Activated naive CD4-positive, alpha-beta T cell treated with anti-CD3 and anti-CD28 coated beads, Interleukin-2, amount 50 U/mL, for 24 hours (primary cell): ENCODE measurements at regions not wholly inside any gene's neighbourhood (a gene's known extent, or its start where the extent isn't known, plus 50 kb on each side); places are given as distances from the start of the nearest gene placed in this dataset.

Experiments
- H3K27ac Mint-ChIP-seq: one replicate; pipeline ENCODE4 v1.8.0; 2021; ENCODE audit warnings: mild to moderate bottlenecking, mixed read lengths
- H3K27me3 Mint-ChIP-seq: one replicate; pipeline ENCODE4 v1.8.0; 2021; ENCODE audit warnings: mixed read lengths
- H3K36me3 Mint-ChIP-seq: one replicate; pipeline ENCODE4 v1.8.0; 2021; ENCODE audit warnings: mixed read lengths
- H3K4me1 Mint-ChIP-seq: one replicate; pipeline ENCODE4 v1.8.0; 2021; ENCODE audit warnings: mixed read lengths
- H3K4me3 Mint-ChIP-seq: one replicate; pipeline ENCODE4 v1.8.0; 2021; ENCODE audit warnings: mild to moderate bottlenecking, mixed read lengths
- H3K9me3 Mint-ChIP-seq: one replicate; pipeline ENCODE4 v1.8.0; 2021; ENCODE audit warnings: mixed read lengths

DNA sequence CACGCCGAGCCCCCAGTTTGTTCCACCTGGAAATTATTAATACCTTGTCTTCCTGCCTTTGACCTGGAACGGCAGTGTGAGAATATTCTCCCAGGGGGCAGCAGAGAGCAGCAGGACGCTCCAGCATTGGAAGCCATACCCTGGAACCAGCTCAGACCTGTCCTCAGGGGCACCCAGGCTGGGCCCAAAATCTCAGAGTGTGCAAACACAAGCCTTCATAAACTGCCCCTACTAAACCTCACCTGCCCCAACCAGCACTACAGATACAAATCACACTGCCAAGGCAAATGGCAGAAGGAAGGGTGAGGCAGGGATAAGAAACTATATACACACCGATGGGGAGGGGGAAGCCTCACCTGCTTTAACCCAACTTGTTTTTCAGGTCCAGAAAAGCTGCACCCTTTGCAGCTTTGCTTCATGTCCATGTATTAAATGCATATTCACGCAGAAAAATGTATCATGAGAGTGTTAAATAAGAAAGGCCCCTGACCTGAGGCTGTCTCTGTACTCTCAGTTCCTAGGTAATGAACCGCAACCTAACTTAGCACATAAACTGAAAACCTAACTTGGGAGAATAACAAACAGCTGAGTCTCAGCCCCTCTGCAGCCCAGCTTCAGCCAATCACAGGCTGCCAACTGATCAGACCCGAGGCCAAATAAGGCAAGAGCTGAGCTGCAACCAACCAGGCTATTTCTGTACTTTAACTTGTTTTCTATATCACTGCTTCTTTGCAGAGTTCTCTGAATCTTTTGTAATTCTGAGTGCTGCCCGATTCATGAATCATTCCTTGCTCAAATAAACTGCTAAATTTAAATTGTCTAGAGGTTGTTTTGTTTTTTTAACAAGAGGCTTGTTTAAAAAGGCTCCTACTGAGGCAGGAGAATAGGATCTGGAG is 130.1 kb downstream of the SPTSSA start:
- Mint-ChIP-seq H3K36me3 (no peaks in the 10 kb centered on the region), H3K4me1 (peaks cover 9% of the 10 kb centered on the region), H3K27me3 (no peaks in the 10 kb centered on the region), H3K9me3 (no peaks in the 10 kb centered on the region), H3K4me3 (no peak overlapping the region), H3K27ac (no peak overlapping the region)

DNA sequence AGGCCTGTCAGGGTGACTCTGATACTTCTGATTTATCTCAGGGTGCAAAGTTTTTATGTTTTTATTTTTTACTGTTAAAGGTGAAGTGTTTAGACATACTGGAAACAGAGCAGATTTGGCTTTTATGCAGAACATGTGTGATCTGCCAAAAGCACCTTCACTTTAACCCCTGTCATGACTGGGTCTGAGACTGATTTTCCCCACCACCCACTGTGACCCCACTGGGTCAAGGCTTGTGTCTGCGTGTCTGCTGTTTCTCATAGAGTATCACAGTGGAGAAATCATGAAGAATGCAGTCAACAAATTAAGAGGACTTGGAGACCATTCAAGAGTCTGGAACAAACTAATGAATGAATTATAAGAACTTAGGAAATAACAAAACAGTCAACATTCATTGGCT is 131.2 kb downstream of the SPTSSA start:
- H3K36me3 Mint-ChIP-seq = no peaks in the 10 kb centered on the region
- no peaks in the 10 kb centered on the region for H3K27me3 Mint-ChIP-seq
- H3K4me1 Mint-ChIP-seq = peaks cover 9% of the 10 kb centered on the region
- no peak overlapping the region for H3K27ac Mint-ChIP-seq
- no peak overlapping the region for H3K4me3 Mint-ChIP-seq
- no peaks in the 10 kb centered on the region for H3K9me3 Mint-ChIP-seq

DNA sequence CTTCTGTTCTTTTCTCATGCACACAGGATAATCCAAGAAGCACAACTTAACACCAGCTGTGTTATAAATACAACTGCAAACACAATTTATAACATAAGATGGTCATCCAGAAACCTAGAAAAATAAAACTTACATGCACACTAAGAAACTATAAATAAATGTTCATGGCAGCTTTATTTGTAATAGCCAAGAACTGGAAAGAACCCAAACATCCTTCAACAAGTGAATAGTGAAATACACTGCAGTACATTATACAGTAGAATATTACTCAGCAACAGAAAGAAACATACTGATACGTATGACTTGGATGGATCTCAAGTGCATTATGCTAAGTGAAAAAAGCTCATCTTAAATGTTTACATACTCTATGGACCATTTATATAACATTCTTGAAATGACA is 132.7 kb downstream of the SPTSSA start:
- Mint-ChIP-seq H3K27ac (no peak overlapping the region), H3K4me1 (peaks cover 9% of the 10 kb centered on the region), H3K9me3 (no peaks in the 10 kb centered on the region), H3K27me3 (no peaks in the 10 kb centered on the region), H3K36me3 (no peaks in the 10 kb centered on the region), H3K4me3 (no peak overlapping the region)

- peaks cover 9% of the 10 kb centered on the region for H3K4me1 Mint-ChIP-seq
- peaks cover 2% of the 10 kb centered on the region for H3K27me3 Mint-ChIP-seq
- H3K4me3 Mint-ChIP-seq = no peak overlapping the region
- no peaks in the 10 kb centered on the region for H3K36me3 Mint-ChIP-seq
- H3K27ac Mint-ChIP-seq = no peak overlapping the region
- no peaks in the 10 kb centered on the region for H3K9me3 Mint-ChIP-seq
Observed at GRCh38 chr14:34328178-34328577, 133.9 kb downstream of the SPTSSA start.

- Mint-ChIP-seq H3K27me3 (peaks cover 3% of the 10 kb centered on the region), H3K4me3 (no peak overlapping the region), H3K4me1 (no peaks in the 10 kb centered on the region), H3K36me3 (no peaks in the 10 kb centered on the region), H3K27ac (no peak overlapping the region), H3K9me3 (no peaks in the 10 kb centered on the region)
Observed at GRCh38 chr14:34325493-34325892, 136.5 kb downstream of the SPTSSA start.

- peaks cover 3% of the 10 kb centered on the region for H3K27me3 Mint-ChIP-seq
- H3K4me3 Mint-ChIP-seq = no peak overlapping the region
- no peaks in the 10 kb centered on the region for H3K36me3 Mint-ChIP-seq
- no peak overlapping the region for H3K27ac Mint-ChIP-seq
- H3K9me3 Mint-ChIP-seq = no peaks in the 10 kb centered on the region
- no peaks in the 10 kb centered on the region for H3K4me1 Mint-ChIP-seq
Observed at GRCh38 chr14:34324363-34324795, 137.7 kb downstream of the SPTSSA start.

- H3K9me3 Mint-ChIP-seq = no peaks in the 10 kb centered on the region
- no peak overlapping the region for H3K27ac Mint-ChIP-seq
- no peak overlapping the region for H3K4me3 Mint-ChIP-seq
- H3K4me1 Mint-ChIP-seq = no peaks in the 10 kb centered on the region
- H3K27me3 Mint-ChIP-seq = peaks cover 3% of the 10 kb centered on the region
- no peaks in the 10 kb centered on the region for H3K36me3 Mint-ChIP-seq
Observed at GRCh38 chr14:34322940-34323418, 139.1 kb downstream of the SPTSSA start.

GRCh38 chr14:34319140-34319539 is 142.9 kb downstream of the SPTSSA start:
- no peaks in the 10 kb centered on the region for H3K4me1 Mint-ChIP-seq
- H3K9me3 Mint-ChIP-seq = no peaks in the 10 kb centered on the region
- H3K27ac Mint-ChIP-seq = no peak overlapping the region
- H3K4me3 Mint-ChIP-seq = no peak overlapping the region
- peaks cover 7% of the 10 kb centered on the region for H3K27me3 Mint-ChIP-seq
- no peaks in the 10 kb centered on the region for H3K36me3 Mint-ChIP-seq

DNA sequence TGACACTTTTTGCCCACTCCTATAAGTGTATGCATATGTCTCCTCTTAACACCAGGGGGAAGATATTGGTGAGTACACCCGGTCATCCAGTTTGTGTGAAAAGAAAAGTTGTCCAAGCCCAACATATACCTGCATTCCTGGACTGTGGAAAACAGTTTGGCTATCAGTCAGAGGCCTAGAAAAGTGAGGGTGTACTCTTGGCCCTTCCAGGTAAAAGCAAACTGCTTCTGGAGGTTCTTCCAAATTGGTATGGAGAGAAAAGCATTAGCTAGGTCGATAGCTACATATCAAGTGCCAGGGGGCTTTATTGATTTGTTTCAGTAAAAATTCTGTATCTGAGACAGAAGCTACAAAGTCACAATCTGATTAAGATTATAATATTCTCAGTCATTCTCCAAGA is 144.0 kb downstream of the SPTSSA start:
- Mint-ChIP-seq H3K27ac (no peak overlapping the region), H3K4me3 (no peak overlapping the region), H3K4me1 (no peaks in the 10 kb centered on the region), H3K27me3 (peaks cover 7% of the 10 kb centered on the region), H3K36me3 (no peaks in the 10 kb centered on the region), H3K9me3 (no peaks in the 10 kb centered on the region)

DNA sequence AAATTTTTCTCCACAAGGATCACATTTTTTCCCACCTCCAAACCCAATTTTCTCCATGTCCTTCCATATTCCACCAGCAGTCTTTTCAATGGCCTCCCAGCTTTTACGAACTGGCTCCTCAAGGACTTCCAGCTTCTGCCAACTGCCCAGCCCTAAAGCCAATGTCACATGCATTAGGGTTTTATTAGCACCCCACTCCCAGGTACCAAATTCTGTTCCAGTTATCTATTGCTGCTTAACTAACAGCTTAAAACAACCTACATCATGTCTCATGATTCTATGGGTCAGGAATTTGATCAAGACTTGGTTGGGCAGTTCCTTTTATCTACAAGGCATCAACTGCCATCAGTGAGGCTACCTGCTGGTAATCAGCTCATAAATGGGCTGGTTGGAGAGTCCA is 151.3 kb downstream of the SPTSSA start:
- H3K4me1 Mint-ChIP-seq = no peaks in the 10 kb centered on the region
- H3K9me3 Mint-ChIP-seq = no peaks in the 10 kb centered on the region
- H3K36me3 Mint-ChIP-seq = no peaks in the 10 kb centered on the region
- H3K27ac Mint-ChIP-seq = no peak overlapping the region
- no peak overlapping the region for H3K4me3 Mint-ChIP-seq
- H3K27me3 Mint-ChIP-seq = peaks cover 15% of the 10 kb centered on the region

GRCh38 chr14:34303811-34304210 is 158.2 kb downstream of the SPTSSA start:
- Mint-ChIP-seq H3K27ac (no peak overlapping the region), H3K27me3 (peaks cover 4% of the 10 kb centered on the region), H3K4me1 (no peaks in the 10 kb centered on the region), H3K36me3 (no peaks in the 10 kb centered on the region), H3K4me3 (no peak overlapping the region), H3K9me3 (no peaks in the 10 kb centered on the region)

DNA sequence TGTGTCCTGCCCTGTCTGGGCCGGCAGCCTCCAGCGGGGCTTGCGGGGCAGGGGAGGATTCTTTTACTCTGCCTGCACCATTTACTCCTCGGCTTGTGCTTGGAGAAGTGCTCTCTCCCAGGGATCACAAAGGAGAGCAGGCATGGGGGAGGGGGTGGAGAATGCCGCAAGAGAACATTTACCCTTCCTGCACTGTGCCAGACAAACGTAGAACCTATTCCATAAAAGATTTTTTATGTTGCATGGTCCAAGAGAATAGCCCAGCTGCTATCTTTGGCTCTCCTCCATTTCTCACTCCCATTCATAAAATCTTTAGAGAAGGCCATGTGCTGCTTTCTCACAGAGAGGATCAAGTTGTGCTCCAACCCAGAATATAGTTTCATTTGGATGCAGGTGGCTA is 159.4 kb downstream of the SPTSSA start:
- Mint-ChIP-seq H3K36me3 (no peaks in the 10 kb centered on the region), H3K4me1 (no peaks in the 10 kb centered on the region), H3K9me3 (no peaks in the 10 kb centered on the region), H3K27me3 (peaks cover 4% of the 10 kb centered on the region), H3K4me3 (no peak overlapping the region), H3K27ac (no peak overlapping the region)

- Mint-ChIP-seq H3K27ac (no peak overlapping the region), H3K36me3 (no peaks in the 10 kb centered on the region), H3K4me3 (no peak overlapping the region), H3K9me3 (no peaks in the 10 kb centered on the region), H3K4me1 (no peaks in the 10 kb centered on the region), H3K27me3 (peaks cover 4% of the 10 kb centered on the region)
Observed at GRCh38 chr14:34300882-34301734, 160.9 kb downstream of the SPTSSA start.

- Mint-ChIP-seq H3K27me3 (peaks cover 3% of the 10 kb centered on the region), H3K4me1 (no peaks in the 10 kb centered on the region), H3K27ac (no peak overlapping the region), H3K36me3 (no peaks in the 10 kb centered on the region), H3K4me3 (no peak overlapping the region), H3K9me3 (no peaks in the 10 kb centered on the region)
Observed at GRCh38 chr14:34300330-34300729, 161.7 kb downstream of the SPTSSA start.

DNA sequence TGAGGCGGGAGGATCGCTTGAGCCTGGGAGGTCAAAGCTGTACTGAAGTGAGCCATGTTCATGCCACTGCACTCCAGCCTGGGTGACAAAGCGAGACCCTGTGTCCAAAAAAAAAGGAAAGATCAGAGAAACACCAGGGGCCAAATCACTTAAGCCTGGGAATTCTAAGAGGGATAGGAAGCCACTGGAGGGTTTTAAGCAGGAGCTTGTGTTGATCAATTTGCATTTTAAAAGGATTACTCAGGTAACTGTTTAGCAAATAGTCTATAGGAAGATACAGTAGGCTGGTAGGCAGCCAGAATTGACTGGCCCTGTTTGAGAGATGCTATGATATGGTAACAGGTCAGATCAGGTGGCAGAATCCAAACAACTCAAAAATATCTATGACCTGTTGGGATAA is 162.7 kb downstream of the SPTSSA start:
- Mint-ChIP-seq H3K36me3 (no peaks in the 10 kb centered on the region), H3K27me3 (no peaks in the 10 kb centered on the region), H3K27ac (no peak overlapping the region), H3K4me3 (no peak overlapping the region), H3K4me1 (no peaks in the 10 kb centered on the region), H3K9me3 (no peaks in the 10 kb centered on the region)
